Smooth muscle cell (in vitro differentiated cells): ENCODE measurements at regions not wholly inside any gene's neighbourhood (a gene's known extent, or its start where the extent isn't known, plus 50 kb on each side); places are given as distances from the start of the nearest gene placed in this dataset.

Experiments used
- DNase-seq: peaks from one replicate; lab custom pipeline; 2025; ENCODE audit not compliant: unreplicated experiment; lab: John Stamatoyannopoulos, UW
- H2AFZ ChIP-seq: fragments of 200-600 bp; sonication (generic); 2 replicates; pipeline ENCODE4 v1.6.0; 2016; ENCODE audit warnings: antibody characterized with exemption, low read depth, mild to moderate bottlenecking
- H3F3A ChIP-seq: fragments of 200-600 bp; sonication (generic); 2 replicates; pipeline ENCODE4 v1.6.0; 2017; ENCODE audit warnings: antibody characterized with exemption, low read depth
- H3K27ac ChIP-seq: fragments of 200-600 bp; sonication (generic); 2 replicates; pipeline ENCODE4 v1.5.1; 2016; ENCODE audit warnings: low read depth, mild to moderate bottlenecking
- H3K27me3 ChIP-seq: fragments of 200-600 bp; sonication (generic); 2 replicates; pipeline ENCODE4 v1.6.1; 2016; ENCODE audit warnings: low read depth, mild to moderate bottlenecking
- H3K36me3 ChIP-seq: fragments of 200-600 bp; sonication (generic); 2 replicates; pipeline ENCODE4 v1.5.1; 2016; ENCODE audit warnings: low read depth
- H3K4me1 ChIP-seq: fragments of 200-600 bp; sonication (generic); 2 replicates; pipeline ENCODE4 v1.5.1; 2016; ENCODE audit warnings: low read depth
- H3K4me2 ChIP-seq: fragments of 200-600 bp; sonication (generic); 2 replicates; pipeline ENCODE4 v1.6.0; 2016; ENCODE audit warnings: mild to moderate bottlenecking
- H3K4me3 ChIP-seq: fragments of 200-600 bp; sonication (generic); 2 replicates; pipeline ENCODE4 v1.5.1; 2016; ENCODE audit warnings: mild to moderate bottlenecking
- H3K79me2 ChIP-seq: fragments of 200-600 bp; sonication (generic); 2 replicates; pipeline ENCODE4 v1.6.0; 2016; ENCODE audit warnings: low read depth, mild to moderate bottlenecking
- H3K9ac ChIP-seq: fragments of 200-600 bp; sonication (generic); 2 replicates; pipeline ENCODE4 v1.6.0; 2016; ENCODE audit warnings: low read depth
- H3K9me3 ChIP-seq: fragments of 200-600 bp; sonication (generic); replicated peaks from 2 replicates; pipeline ENCODE4 v1.5.1; 2016; ENCODE audit warnings: low read depth
- H4K20me1 ChIP-seq: fragments of 200-600 bp; sonication (generic); 2 replicates; pipeline ENCODE4 v1.6.0; 2016; ENCODE audit warnings: low read depth
- WGBS: methylation state at CpG from one replicate; pipeline ENCODE4 v1.1.7; 2016; ENCODE audit warnings: low lambda C conversion rate; 5-methylcytosine and 5-hydroxymethylcytosine counted together
- TF ChIP-seq, protein P1 (sequence below): fragments of 200-600 bp; sonication (generic); IDR thresholded peaks from 2 replicates; pipeline ENCODE4 v1.5.1; 2017; ENCODE audit warnings: borderline replicate concordance, mild to moderate bottlenecking, antibody characterized with exemption; ENCODE audit not compliant: insufficient read depth, poor library complexity, severe bottlenecking

DNA sequence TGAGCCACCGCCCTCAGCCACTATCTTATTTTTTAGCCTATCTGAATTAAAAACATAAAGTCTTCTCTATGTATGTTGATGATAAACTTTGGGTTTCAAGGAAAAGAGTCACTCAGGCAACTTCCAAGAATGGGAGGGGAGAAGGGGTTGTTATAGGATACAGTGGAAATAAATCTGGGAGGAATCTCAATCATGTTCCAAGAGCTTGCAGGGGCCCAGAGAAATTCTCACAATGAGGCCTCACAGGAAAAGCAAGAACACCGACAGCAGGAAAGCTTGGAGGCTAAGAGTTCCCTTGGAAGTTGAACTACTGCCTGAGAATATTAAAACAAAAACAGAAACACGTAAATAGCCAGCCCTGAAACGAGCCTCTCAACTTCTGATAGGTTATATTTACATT is 384.6 kb upstream of the IGFBP7 start:
- H4K20me1 ChIP-seq, result no peaks in the 10 kb centered on the region
- H2AFZ ChIP-seq, result no peak overlapping the region
- no peaks in the 10 kb centered on the region for H3F3A ChIP-seq
- DNase-seq, result no peak
- TF ChIP-seq, protein P1, sequence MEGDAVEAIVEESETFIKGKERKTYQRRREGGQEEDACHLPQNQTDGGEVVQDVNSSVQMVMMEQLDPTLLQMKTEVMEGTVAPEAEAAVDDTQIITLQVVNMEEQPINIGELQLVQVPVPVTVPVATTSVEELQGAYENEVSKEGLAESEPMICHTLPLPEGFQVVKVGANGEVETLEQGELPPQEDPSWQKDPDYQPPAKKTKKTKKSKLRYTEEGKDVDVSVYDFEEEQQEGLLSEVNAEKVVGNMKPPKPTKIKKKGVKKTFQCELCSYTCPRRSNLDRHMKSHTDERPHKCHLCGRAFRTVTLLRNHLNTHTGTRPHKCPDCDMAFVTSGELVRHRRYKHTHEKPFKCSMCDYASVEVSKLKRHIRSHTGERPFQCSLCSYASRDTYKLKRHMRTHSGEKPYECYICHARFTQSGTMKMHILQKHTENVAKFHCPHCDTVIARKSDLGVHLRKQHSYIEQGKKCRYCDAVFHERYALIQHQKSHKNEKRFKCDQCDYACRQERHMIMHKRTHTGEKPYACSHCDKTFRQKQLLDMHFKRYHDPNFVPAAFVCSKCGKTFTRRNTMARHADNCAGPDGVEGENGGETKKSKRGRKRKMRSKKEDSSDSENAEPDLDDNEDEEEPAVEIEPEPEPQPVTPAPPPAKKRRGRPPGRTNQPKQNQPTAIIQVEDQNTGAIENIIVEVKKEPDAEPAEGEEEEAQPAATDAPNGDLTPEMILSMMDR, result no peak
- 79% methylated on average over 4 of the region's 4 CpGs for WGBS
- H3K4me2 ChIP-seq, result no peak overlapping the region
- H3K79me2 ChIP-seq, result no peaks in the 10 kb centered on the region
- H3K27ac ChIP-seq, result no peak overlapping the region
- H3K9me3 ChIP-seq, result no peaks in the 10 kb centered on the region
- no peaks in the 10 kb centered on the region for H3K36me3 ChIP-seq
- H3K9ac ChIP-seq, result no peak overlapping the region
- H3K27me3 ChIP-seq, result no peaks in the 10 kb centered on the region
- H3K4me1 ChIP-seq, result no peaks in the 10 kb centered on the region
- H3K4me3 ChIP-seq, result no peak overlapping the region

DNA sequence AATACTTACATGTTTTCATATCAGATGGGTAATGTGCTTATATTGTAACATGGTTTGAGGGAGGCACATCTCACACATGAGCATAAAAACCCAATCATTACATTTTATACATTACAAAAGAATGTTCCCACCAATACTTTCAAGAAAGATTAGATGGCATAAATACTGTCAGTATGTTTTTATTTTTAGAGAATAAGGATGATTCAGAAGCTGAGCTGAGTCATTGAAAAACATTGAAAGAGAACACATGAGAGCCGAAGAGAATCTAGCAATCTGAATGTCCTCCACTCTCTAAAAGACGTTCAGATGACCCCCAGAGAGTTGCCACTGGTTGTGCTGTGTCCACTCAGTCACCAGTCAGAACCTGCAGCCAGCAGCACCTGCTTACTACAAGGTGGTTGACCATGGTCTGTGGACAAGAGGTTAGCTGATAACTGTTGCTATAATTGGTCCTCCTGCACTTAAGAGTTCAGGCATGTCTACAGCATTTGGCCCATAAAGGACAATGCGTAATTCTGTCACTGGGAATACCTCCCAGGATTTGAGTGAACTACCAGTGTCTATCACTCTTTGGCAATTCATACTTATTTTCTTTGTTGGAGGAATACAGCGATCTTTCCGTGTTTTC is 382.2 kb upstream of the IGFBP7 start:
- no peaks in the 10 kb centered on the region for H3K4me1 ChIP-seq
- H3K36me3 ChIP-seq, result no peaks in the 10 kb centered on the region
- no peak overlapping the region for H3K4me3 ChIP-seq
- 79% methylated on average over 5 of the region's 5 CpGs for WGBS
- no peak overlapping the region for H3K27ac ChIP-seq
- H3K4me2 ChIP-seq, result no peak overlapping the region
- no peaks in the 10 kb centered on the region for H3K27me3 ChIP-seq
- H2AFZ ChIP-seq, result no peak overlapping the region
- H3K79me2 ChIP-seq, result no peaks in the 10 kb centered on the region
- H3F3A ChIP-seq, result no peaks in the 10 kb centered on the region
- no peak for DNase-seq
- TF ChIP-seq, protein P1, result no peak
- H3K9ac ChIP-seq, result no peak overlapping the region
- H3K9me3 ChIP-seq, result no peaks in the 10 kb centered on the region
- no peaks in the 10 kb centered on the region for H4K20me1 ChIP-seq

DNA sequence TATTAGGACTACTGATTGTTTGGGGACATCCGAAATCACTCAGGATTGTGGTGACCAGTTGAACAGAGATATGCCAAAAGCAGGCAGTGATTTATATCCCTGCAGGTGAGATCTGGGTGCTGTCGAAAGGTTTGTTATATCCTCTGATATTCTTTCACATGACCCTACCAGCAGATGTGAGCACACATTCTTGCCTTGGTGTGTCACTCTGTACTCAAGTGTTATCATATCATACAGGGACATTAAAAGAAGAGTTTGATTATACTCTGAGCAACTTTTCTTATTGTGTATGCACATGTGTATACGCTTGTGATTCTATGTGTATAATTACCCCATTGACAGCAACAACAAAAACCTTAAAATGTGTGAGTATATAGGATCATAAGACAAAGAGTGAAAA is 381.2 kb upstream of the IGFBP7 start:
- TF ChIP-seq, protein P1, result no peak
- Histone ChIP-seq H3K9ac (no peak overlapping the region), H3K27me3 (no peaks in the 10 kb centered on the region), H3F3A (no peaks in the 10 kb centered on the region), H4K20me1 (no peaks in the 10 kb centered on the region), H3K4me3 (no peak overlapping the region), H3K9me3 (no peaks in the 10 kb centered on the region), H3K27ac (no peak overlapping the region), H3K36me3 (no peaks in the 10 kb centered on the region), H3K79me2 (no peaks in the 10 kb centered on the region), H2AFZ (no peak overlapping the region), H3K4me2 (no peak overlapping the region), H3K4me1 (no peaks in the 10 kb centered on the region)
- WGBS, result 98% methylated on average over 3 of the region's 3 CpGs
- DNase-seq, result no peak
